ENCODE measurements at regions not wholly inside any gene's neighbourhood (a gene's known extent, or its start where the extent isn't known, plus 50 kb on each side); places are given as distances from the start of the nearest gene placed in this dataset.

DNA sequence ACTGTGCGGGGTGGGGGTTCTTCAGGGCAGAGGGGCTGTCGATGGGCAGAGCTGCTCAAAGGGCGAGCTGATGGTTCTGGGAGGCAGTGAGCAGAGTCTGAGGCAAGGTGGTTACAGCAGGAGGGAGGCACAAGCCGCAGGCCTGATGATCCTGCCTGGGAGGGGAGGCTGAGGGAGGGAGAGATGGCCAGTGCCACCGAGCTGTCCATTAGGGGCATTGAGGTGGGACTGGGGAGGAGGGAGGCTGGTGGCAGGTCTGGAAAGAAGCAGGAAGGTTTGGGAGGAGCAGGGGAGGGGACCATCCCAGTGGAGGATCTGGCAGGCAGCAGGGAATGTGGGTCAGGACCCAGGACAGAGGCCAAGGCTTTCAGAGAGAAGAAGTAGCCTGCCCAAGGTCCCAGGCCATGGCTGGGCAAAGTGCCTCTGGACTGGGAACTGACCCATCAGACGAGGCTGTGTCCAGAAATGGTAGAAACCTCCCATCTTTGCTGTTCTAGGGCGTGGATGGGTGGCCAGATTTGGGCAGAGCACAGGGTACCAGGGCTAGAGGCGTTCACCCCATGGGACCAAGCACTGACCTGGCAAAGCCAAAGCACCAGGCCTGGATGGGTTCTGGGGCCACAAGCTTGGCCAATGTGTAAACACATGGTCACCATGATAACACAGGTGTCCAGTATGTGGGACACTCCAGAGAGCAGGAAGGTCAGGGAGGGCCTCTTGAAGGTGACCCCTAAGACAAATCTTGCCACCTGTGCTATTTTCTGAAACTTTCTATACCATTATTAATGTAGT is 55.5 kb downstream of the INHBB start:
- H3K27ac ChIP-seq = no peak overlapping the region
- H3K27me3 ChIP-seq = no peaks in the 10 kb centered on the region
- H3K36me3 ChIP-seq = no peaks in the 10 kb centered on the region
- TF ChIP-seq, protein P1, sequence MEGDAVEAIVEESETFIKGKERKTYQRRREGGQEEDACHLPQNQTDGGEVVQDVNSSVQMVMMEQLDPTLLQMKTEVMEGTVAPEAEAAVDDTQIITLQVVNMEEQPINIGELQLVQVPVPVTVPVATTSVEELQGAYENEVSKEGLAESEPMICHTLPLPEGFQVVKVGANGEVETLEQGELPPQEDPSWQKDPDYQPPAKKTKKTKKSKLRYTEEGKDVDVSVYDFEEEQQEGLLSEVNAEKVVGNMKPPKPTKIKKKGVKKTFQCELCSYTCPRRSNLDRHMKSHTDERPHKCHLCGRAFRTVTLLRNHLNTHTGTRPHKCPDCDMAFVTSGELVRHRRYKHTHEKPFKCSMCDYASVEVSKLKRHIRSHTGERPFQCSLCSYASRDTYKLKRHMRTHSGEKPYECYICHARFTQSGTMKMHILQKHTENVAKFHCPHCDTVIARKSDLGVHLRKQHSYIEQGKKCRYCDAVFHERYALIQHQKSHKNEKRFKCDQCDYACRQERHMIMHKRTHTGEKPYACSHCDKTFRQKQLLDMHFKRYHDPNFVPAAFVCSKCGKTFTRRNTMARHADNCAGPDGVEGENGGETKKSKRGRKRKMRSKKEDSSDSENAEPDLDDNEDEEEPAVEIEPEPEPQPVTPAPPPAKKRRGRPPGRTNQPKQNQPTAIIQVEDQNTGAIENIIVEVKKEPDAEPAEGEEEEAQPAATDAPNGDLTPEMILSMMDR (IDR thresholded peaks at IDR 0.05) = no peak
- no peak for TF ChIP-seq POLR2A (IDR thresholded peaks at IDR 0.05)
- H3K9me3 ChIP-seq = no peaks in the 10 kb centered on the region
- peaks cover 25 to 41% of the 10 kb centered on the region in 2 donors for H3K4me1 ChIP-seq
- DNase-seq = no peak
- intact Hi-C loops (cut with DNase I) = no loop called here
- 85 to 86% methylated on average over 8 of the region's 8 CpGs for WGBS, 2 donors
- no peak overlapping the region for H3K4me3 ChIP-seq (replicated peaks in 1 of 3)

DNA sequence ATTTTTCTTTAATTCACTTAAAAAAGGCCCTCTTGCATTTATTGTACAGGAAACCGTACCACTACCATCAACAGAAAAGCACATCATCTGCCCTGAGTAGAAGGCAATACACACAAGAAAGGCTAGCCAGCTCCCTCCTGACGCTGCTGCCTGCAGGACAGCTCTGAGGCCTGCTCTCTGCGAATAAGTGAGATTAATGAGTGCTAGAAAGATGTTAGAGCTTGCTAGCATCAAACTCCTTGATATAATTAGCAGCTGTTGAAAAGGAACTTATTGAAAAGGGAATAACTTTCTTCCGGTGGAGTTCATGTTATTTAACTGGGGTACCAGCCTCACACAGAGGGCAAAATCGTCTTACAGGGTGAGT is 56.1 kb downstream of the INHBB start:
- 72 to 81% methylated on average over 5 of the region's 5 CpGs for WGBS, 2 donors
- Histone ChIP-seq H3K4me3 (replicated peaks in 1 of 3) (no peak overlapping the region), H3K27ac (no peak overlapping the region), H3K4me1 (peaks cover 25 to 39% of the 10 kb centered on the region in 2 donors), H3K36me3 (no peaks in the 10 kb centered on the region), H3K27me3 (no peaks in the 10 kb centered on the region), H3K9me3 (no peaks in the 10 kb centered on the region)
- intact Hi-C loops (cut with DNase I) = no loop called here
- no peak for DNase-seq
- TF ChIP-seq POLR2A (IDR thresholded peaks at IDR 0.05) = no peak
- TF ChIP-seq, protein P1 (IDR thresholded peaks at IDR 0.05) = no peak

DNA sequence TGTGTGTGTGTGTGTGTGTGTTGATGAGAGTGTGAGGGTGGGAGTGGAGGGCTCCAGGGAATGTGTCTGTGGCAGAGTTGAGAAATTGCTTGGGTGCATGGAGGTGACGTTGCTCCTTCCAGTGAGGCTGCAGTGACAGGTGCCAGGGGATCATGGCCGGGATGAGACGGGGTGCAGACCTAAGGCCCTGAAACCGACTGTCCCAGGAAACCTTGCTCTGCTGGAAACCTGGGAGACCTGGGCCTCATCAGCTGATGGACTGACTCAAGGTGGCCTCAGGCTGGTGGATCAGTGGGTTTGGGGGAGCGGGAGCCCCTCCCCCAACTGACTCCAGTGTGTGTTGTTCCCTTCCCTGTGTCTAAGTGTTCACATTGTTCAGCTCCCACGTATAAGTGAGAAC is 56.6 kb downstream of the INHBB start:
- TF ChIP-seq, protein P1 (IDR thresholded peaks at IDR 0.05) = no peak
- no peak for TF ChIP-seq POLR2A (IDR thresholded peaks at IDR 0.05)
- Histone ChIP-seq H3K4me3 (replicated peaks in 1 of 3) (no peak overlapping the region), H3K27me3 (no peaks in the 10 kb centered on the region), H3K27ac (no peak overlapping the region), H3K9me3 (no peaks in the 10 kb centered on the region), H3K36me3 (no peaks in the 10 kb centered on the region), H3K4me1 (peaks cover 25 to 35% of the 10 kb centered on the region in 2 donors)
- intact Hi-C loops (cut with DNase I) = no loop called here
- DNase-seq = no peak
- 86 to 94% methylated on average over 5 to 6 of the region's 6 CpGs for WGBS, 2 donors

DNA sequence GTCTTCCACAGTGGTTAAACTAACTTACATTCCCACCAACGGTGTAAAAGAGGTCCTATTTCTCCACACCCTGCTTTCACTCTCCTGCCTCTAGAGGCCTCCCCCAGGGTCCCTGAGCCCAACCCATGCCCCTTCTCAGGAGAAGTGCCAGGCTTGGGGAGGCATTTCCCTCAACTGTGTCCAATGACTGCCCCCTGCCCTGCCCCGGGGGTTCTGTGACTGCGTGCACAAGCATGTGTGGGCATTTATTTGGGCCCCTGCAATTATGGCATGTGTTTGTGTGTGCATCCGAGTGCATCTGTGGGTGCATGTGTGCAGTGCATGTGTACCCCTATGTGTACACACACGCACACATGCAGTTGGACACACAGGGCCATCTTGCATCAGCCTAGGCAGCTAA is 57.3 kb downstream of the INHBB start:
- Histone ChIP-seq H3K27ac (no peak overlapping the region), H3K9me3 (no peaks in the 10 kb centered on the region), H3K36me3 (no peaks in the 10 kb centered on the region), H3K27me3 (no peaks in the 10 kb centered on the region), H3K4me1 (peaks cover 20 to 27% of the 10 kb centered on the region in 2 donors), H3K4me3 (replicated peaks in 1 of 3) (no peak overlapping the region)
- TF ChIP-seq, protein P1 (IDR thresholded peaks at IDR 0.05) = no peak
- no peak for TF ChIP-seq POLR2A (IDR thresholded peaks at IDR 0.05)
- intact Hi-C loops (cut with DNase I) = no loop called here
- 85 to 91% methylated on average over 5 of the region's 5 CpGs for WGBS, 2 donors
- no peak for DNase-seq

DNA sequence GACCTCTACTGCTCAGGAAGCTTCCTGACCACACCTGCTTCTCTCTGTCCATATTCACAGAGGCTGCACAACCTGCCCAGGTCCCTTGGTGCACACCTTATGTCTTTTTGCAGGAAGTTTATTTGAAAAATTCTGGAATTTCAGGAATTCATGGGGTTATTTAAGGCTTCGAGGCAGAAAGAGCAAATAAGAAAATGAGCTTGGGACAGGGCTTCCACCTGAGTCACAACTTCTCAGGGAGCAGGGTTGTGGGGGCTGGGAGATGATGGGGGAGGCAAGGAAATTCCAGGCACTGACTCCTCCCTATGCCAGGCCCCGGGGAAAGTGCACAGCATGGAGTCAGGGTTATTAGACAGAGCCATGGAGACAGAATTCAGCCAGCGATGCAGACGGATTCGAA is 57.7 kb downstream of the INHBB start:
- intact Hi-C loops (cut with DNase I) = no loop called here
- Histone ChIP-seq H3K4me1 (peaks cover 16 to 23% of the 10 kb centered on the region in 2 donors), H3K36me3 (no peaks in the 10 kb centered on the region), H3K9me3 (no peaks in the 10 kb centered on the region), H3K27me3 (no peaks in the 10 kb centered on the region), H3K27ac (no peak overlapping the region), H3K4me3 (replicated peaks in 1 of 3) (no peak overlapping the region)
- TF ChIP-seq, protein P1 (IDR thresholded peaks at IDR 0.05) = no peak
- no peak for TF ChIP-seq POLR2A (IDR thresholded peaks at IDR 0.05)
- no peak for DNase-seq
- WGBS, 2 donors = 79 to 82% methylated on average over 5 of the region's 5 CpGs
